Esophagus squamous epithelium (tissue), 4 donors: ENCODE measurements at regions not wholly inside any gene's neighbourhood (a gene's known extent, or its start where the extent isn't known, plus 50 kb on each side); places are given as distances from the start of the nearest gene placed in this dataset.

Experiments
- CTCF ChIP-seq, 6 experiments: fragments of 450-650 bp in 4 of 6; fragments of 200-600 bp in 2 of 6; sonication (generic) in 2 of 6; IDR thresholded peaks; one replicate each; pipeline ENCODE4 v1.5.1; 2016 to 2019; ENCODE audit warnings: antibody characterized with exemption in 6 of 6, mild to moderate bottlenecking in 4 of 6, moderate library complexity in 4 of 6
- POLR2A ChIP-seq, 4 donors: fragments of 450-650 bp; IDR thresholded peaks; one replicate each; pipeline ENCODE4 v1.6.1; 2017; ENCODE audit warnings: antibody characterized with exemption in 4 of 4, mild to moderate bottlenecking in 4 of 4, moderate library complexity in 3 of 4

GRCh38 chr2:59674100-59674499, 879.4 kb downstream of the BCL11A start:
- no peak for TF ChIP-seq POLR2A (IDR thresholded peaks at IDR 0.05)
- TF ChIP-seq CTCF (IDR thresholded peaks at IDR 0.05), result no peak
